ENCODE measurements at regions not wholly inside any gene's neighbourhood (a gene's known extent, or its start where the extent isn't known, plus 50 kb on each side); places are given as distances from the start of the nearest gene placed in this dataset.

DNA sequence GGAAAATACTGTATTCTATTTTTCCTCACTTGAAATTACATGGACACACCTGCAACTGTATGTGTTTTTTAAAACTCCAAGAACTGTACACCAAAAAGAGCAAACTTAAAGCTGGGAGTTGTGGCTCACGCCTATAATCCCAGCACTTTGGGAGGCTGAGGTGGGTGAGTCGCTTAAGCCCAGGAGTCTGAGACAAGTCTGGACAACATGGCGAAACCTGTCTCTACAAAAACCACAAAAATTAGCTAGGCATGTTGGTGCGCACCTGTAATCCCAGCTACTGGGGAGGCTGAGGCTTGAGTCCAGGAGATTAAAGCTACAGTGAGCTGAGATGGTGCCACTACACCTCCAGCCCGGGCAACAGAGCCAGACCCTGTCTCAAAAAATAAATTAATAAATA, 95.9 kb downstream of the SINHCAF start:
- TF ChIP-seq, protein P1, sequence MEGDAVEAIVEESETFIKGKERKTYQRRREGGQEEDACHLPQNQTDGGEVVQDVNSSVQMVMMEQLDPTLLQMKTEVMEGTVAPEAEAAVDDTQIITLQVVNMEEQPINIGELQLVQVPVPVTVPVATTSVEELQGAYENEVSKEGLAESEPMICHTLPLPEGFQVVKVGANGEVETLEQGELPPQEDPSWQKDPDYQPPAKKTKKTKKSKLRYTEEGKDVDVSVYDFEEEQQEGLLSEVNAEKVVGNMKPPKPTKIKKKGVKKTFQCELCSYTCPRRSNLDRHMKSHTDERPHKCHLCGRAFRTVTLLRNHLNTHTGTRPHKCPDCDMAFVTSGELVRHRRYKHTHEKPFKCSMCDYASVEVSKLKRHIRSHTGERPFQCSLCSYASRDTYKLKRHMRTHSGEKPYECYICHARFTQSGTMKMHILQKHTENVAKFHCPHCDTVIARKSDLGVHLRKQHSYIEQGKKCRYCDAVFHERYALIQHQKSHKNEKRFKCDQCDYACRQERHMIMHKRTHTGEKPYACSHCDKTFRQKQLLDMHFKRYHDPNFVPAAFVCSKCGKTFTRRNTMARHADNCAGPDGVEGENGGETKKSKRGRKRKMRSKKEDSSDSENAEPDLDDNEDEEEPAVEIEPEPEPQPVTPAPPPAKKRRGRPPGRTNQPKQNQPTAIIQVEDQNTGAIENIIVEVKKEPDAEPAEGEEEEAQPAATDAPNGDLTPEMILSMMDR (IDR thresholded peaks at IDR 0.05): no peak

More for the DNA sequence above, 95.9 kb downstream of the SINHCAF start:
- H3K4me3 ChIP-seq: no peak overlapping the region
- DNase-seq (ENCODE audit: low spot score): no peak
- no peaks in the 10 kb centered on the region for H3K27me3 ChIP-seq (replicated peaks; ENCODE audit: insufficient read depth)
- ATAC-seq (ENCODE audit: insufficient number of reproducible peaks, low FRiP score, low read depth): no peak
- peaks cover 8 to 12% of the 10 kb centered on the region in 2 donors for H3K4me1 ChIP-seq (ENCODE audit: control insufficient read depth in 1 of 2, low read depth in 2 of 2)
- H3K9me3 ChIP-seq: no peaks in the 10 kb centered on the region
- H3K36me3 ChIP-seq: no peaks in the 10 kb centered on the region
- H3K27ac ChIP-seq: no peak overlapping the region
